ENCODE measurements at regions not wholly inside any gene's neighbourhood (a gene's known extent, or its start where the extent isn't known, plus 50 kb on each side); places are given as distances from the start of the nearest gene placed in this dataset.

GRCh38 chr4:181168011-181168805 is 1075.0 kb upstream of the TENM3 start:
- WGBS (ENCODE audit: insufficient coverage): no CpG with 5 or more reads among the region's 8 CpGs

GRCh38 chr4:181173046-181173445 is 1070.2 kb upstream of the TENM3 start:
- WGBS (ENCODE audit: insufficient coverage): 70% methylated on average over 2 of the region's 5 CpGs
- no peaks in the 10 kb centered on the region for H3K36me3 ChIP-seq (ENCODE audit: control insufficient read depth in 2 of 2, extremely low read depth in 1 of 2, insufficient read depth in 1 of 2, low read length in 1 of 2)
- no peak overlapping the region for H3K4me3 ChIP-seq (ENCODE audit: control insufficient read depth in 1 of 2, extremely low read depth in 1 of 2, low read length in 1 of 2)
- no peaks in the 10 kb centered on the region for H3K4me1 Mint-ChIP-seq
- CTCF ChIA-PET: no interaction called here
- no peaks in the 10 kb centered on the region for H3K9me3 ChIP-seq
- POLR2A ChIA-PET: no interaction called here
- no peaks in the 10 kb centered on the region for H3K27me3 ChIP-seq (replicated peaks in 1 of 2; ENCODE audit: control insufficient read depth in 2 of 2, extremely low read depth in 1 of 2, insufficient read depth in 2 of 2, low read length in 1 of 2)
- H3K27ac Mint-ChIP-seq: no peak overlapping the region
- no peak overlapping the region for H3K4me3 Mint-ChIP-seq
- no peaks in the 10 kb centered on the region for H3K4me1 ChIP-seq (ENCODE audit: control insufficient read depth in 1 of 2, extremely low read depth in 1 of 2, insufficient read depth in 2 of 2, low read length in 2 of 2)
- no peak overlapping the region for H3K27ac ChIP-seq (ENCODE audit: low read length)
- H3K9me3 Mint-ChIP-seq: peaks cover 0 to 5% (median 0%) of the 10 kb centered on the region in 3 donors
- H3K27me3 Mint-ChIP-seq: no peaks in the 10 kb centered on the region
- H3K36me3 Mint-ChIP-seq: no peaks in the 10 kb centered on the region
- ATAC-seq (replicated peaks in 1 of 4): no peak
- no peak for DNase-seq

More at GRCh38 chr4:181168011-181168805, 1075.0 kb upstream of the TENM3 start:
- Mint-ChIP-seq H3K4me3 (no peak overlapping the region), H3K27me3 (no peaks in the 10 kb centered on the region), H3K27ac (no peak overlapping the region), H3K36me3 (no peaks in the 10 kb centered on the region), H3K4me1 (no peaks in the 10 kb centered on the region), H3K9me3 (no peaks in the 10 kb centered on the region)
- ChIA-PET CTCF (no interaction called here), POLR2A (no interaction called here)
- H3K27me3 ChIP-seq (replicated peaks in 1 of 2; ENCODE audit: control insufficient read depth in 2 of 2, extremely low read depth in 1 of 2, insufficient read depth in 2 of 2, low read length in 1 of 2): no peaks in the 10 kb centered on the region
- no peaks in the 10 kb centered on the region for H3K36me3 ChIP-seq (ENCODE audit: control insufficient read depth in 2 of 2, extremely low read depth in 1 of 2, insufficient read depth in 1 of 2, low read length in 1 of 2)
- H3K27ac ChIP-seq (ENCODE audit: low read length): no peak overlapping the region
- no peaks in the 10 kb centered on the region for H3K4me1 ChIP-seq (ENCODE audit: control insufficient read depth in 1 of 2, extremely low read depth in 1 of 2, insufficient read depth in 2 of 2, low read length in 2 of 2)
- no peak for DNase-seq
- no peak overlapping the region for H3K4me3 ChIP-seq (ENCODE audit: control insufficient read depth in 1 of 2, extremely low read depth in 1 of 2, low read length in 1 of 2)
- ATAC-seq (replicated peaks in 1 of 4): no peak
- no peaks in the 10 kb centered on the region for H3K9me3 ChIP-seq

- Histone ChIP-seq H3K4me1 (ENCODE audit: control insufficient read depth in 1 of 2, extremely low read depth in 1 of 2, insufficient read depth in 2 of 2, low read length in 2 of 2) (no peaks in the 10 kb centered on the region), H3K9me3 (no peaks in the 10 kb centered on the region), H3K36me3 (ENCODE audit: control insufficient read depth in 2 of 2, extremely low read depth in 1 of 2, insufficient read depth in 1 of 2, low read length in 1 of 2) (no peaks in the 10 kb centered on the region), H3K27ac (ENCODE audit: low read length) (no peak overlapping the region), H3K4me3 (ENCODE audit: control insufficient read depth in 1 of 2, extremely low read depth in 1 of 2, low read length in 1 of 2) (no peak overlapping the region), H3K27me3 (replicated peaks in 1 of 2; ENCODE audit: control insufficient read depth in 2 of 2, extremely low read depth in 1 of 2, insufficient read depth in 2 of 2, low read length in 1 of 2) (no peaks in the 10 kb centered on the region)
- ATAC-seq (replicated peaks in 1 of 4) (no peak), DNase-seq (no peak)
- ChIA-PET CTCF (no interaction called here), POLR2A (no interaction called here)
- Mint-ChIP-seq H3K4me3 (no peak overlapping the region), H3K9me3 (peaks cover 0 to 5% (median 0%) of the 10 kb centered on the region in 3 donors), H3K36me3 (no peaks in the 10 kb centered on the region), H3K4me1 (no peaks in the 10 kb centered on the region), H3K27ac (no peak overlapping the region), H3K27me3 (no peaks in the 10 kb centered on the region)
- WGBS (ENCODE audit: insufficient coverage): 70% methylated on average over 5 of the region's 6 CpGs
Observed at GRCh38 chr4:181176306-181176705, 1066.9 kb upstream of the TENM3 start.

- no CpG with 5 or more reads among the region's 1 CpG for WGBS (ENCODE audit: insufficient coverage)
- H3K4me1 Mint-ChIP-seq: no peaks in the 10 kb centered on the region
- Histone ChIP-seq H3K27ac (ENCODE audit: low read length) (no peak overlapping the region), H3K36me3 (ENCODE audit: control insufficient read depth in 2 of 2, extremely low read depth in 1 of 2, insufficient read depth in 1 of 2, low read length in 1 of 2) (no peaks in the 10 kb centered on the region), H3K9me3 (no peaks in the 10 kb centered on the region), H3K4me3 (ENCODE audit: control insufficient read depth in 1 of 2, extremely low read depth in 1 of 2, low read length in 1 of 2) (no peak overlapping the region), H3K4me1 (ENCODE audit: control insufficient read depth in 1 of 2, extremely low read depth in 1 of 2, insufficient read depth in 2 of 2, low read length in 2 of 2) (no peaks in the 10 kb centered on the region), H3K27me3 (replicated peaks in 1 of 2; ENCODE audit: control insufficient read depth in 2 of 2, extremely low read depth in 1 of 2, insufficient read depth in 2 of 2, low read length in 1 of 2) (no peaks in the 10 kb centered on the region)
- no peak overlapping the region for H3K4me3 Mint-ChIP-seq
- H3K27ac Mint-ChIP-seq: no peak overlapping the region
- peaks cover 5 to 13% (median 6%) of the 10 kb centered on the region in 3 donors for H3K9me3 Mint-ChIP-seq
- no peaks in the 10 kb centered on the region for H3K36me3 Mint-ChIP-seq
- ATAC-seq (replicated peaks in 1 of 4) (no peak), DNase-seq (no peak)
- CTCF ChIA-PET: interaction anchor here in 1 of 2 donors (0.6 kb wide), 2 partner anchors 39 to 1756 kb away, joined by 3 read pairs; no protein-coding TSS in a partner anchor
- POLR2A ChIA-PET: no interaction called here
- H3K27me3 Mint-ChIP-seq: no peaks in the 10 kb centered on the region
Observed at GRCh38 chr4:181181331-181181730, 1061.9 kb upstream of the TENM3 start.

GRCh38 chr4:181189751-181190150 is 1053.5 kb upstream of the TENM3 start:
- Mint-ChIP-seq H3K9me3 (peaks cover 3 to 6% (median 3%) of the 10 kb centered on the region in 3 donors), H3K36me3 (no peaks in the 10 kb centered on the region), H3K4me1 (no peaks in the 10 kb centered on the region), H3K27ac (no peak overlapping the region), H3K27me3 (no peaks in the 10 kb centered on the region), H3K4me3 (no peak overlapping the region)
- POLR2A ChIA-PET: no interaction called here
- no peak overlapping the region for H3K27ac ChIP-seq (ENCODE audit: low read length)
- H3K9me3 ChIP-seq: no peaks in the 10 kb centered on the region
- ATAC-seq (replicated peaks in 1 of 4) (no peak), DNase-seq (no peak)
- no peak overlapping the region for H3K4me3 ChIP-seq (ENCODE audit: control insufficient read depth in 1 of 2, extremely low read depth in 1 of 2, low read length in 1 of 2)
- CTCF ChIA-PET: interaction anchor here in 1 of 2 donors (0.6 kb wide), 1 partner anchor 1705 kb away, joined by 3 read pairs; no protein-coding TSS in a partner anchor
- H3K4me1 ChIP-seq (ENCODE audit: control insufficient read depth in 1 of 2, extremely low read depth in 1 of 2, insufficient read depth in 2 of 2, low read length in 2 of 2): no peaks in the 10 kb centered on the region
- no peaks in the 10 kb centered on the region for H3K27me3 ChIP-seq (replicated peaks in 1 of 2; ENCODE audit: control insufficient read depth in 2 of 2, extremely low read depth in 1 of 2, insufficient read depth in 2 of 2, low read length in 1 of 2)
- WGBS (ENCODE audit: insufficient coverage): 71% methylated on average over 6 of the region's 7 CpGs
- no peaks in the 10 kb centered on the region for H3K36me3 ChIP-seq (ENCODE audit: control insufficient read depth in 2 of 2, extremely low read depth in 1 of 2, insufficient read depth in 1 of 2, low read length in 1 of 2)

- WGBS (ENCODE audit: insufficient coverage): 44% methylated on average over 4 of the region's 6 CpGs
- no peaks in the 10 kb centered on the region for H3K9me3 ChIP-seq
Observed at GRCh38 chr4:181193131-181193930, 1049.9 kb upstream of the TENM3 start.

More at GRCh38 chr4:181193131-181193930, 1049.9 kb upstream of the TENM3 start:
- ATAC-seq (replicated peaks in 1 of 4): no peak
- Histone ChIP-seq H3K4me1 (ENCODE audit: control insufficient read depth in 1 of 2, extremely low read depth in 1 of 2, insufficient read depth in 2 of 2, low read length in 2 of 2) (no peaks in the 10 kb centered on the region), H3K36me3 (ENCODE audit: control insufficient read depth in 2 of 2, extremely low read depth in 1 of 2, insufficient read depth in 1 of 2, low read length in 1 of 2) (no peaks in the 10 kb centered on the region), H3K4me3 (ENCODE audit: control insufficient read depth in 1 of 2, extremely low read depth in 1 of 2, low read length in 1 of 2) (no peak overlapping the region), H3K27ac (ENCODE audit: low read length) (no peak overlapping the region), H3K27me3 (replicated peaks in 1 of 2; ENCODE audit: control insufficient read depth in 2 of 2, extremely low read depth in 1 of 2, insufficient read depth in 2 of 2, low read length in 1 of 2) (no peaks in the 10 kb centered on the region)
- POLR2A ChIA-PET: no interaction called here
- Mint-ChIP-seq H3K27me3 (no peaks in the 10 kb centered on the region), H3K4me1 (no peaks in the 10 kb centered on the region), H3K27ac (no peak overlapping the region), H3K9me3 (peaks cover 0 to 4% (median 0%) of the 10 kb centered on the region in 3 donors), H3K36me3 (no peaks in the 10 kb centered on the region), H3K4me3 (no peak overlapping the region)
- CTCF ChIA-PET: no interaction called here
- DNase-seq: no peak
